A549 (cell line): ENCODE measurements at regions not wholly inside any gene's neighbourhood (a gene's known extent, or its start where the extent isn't known, plus 50 kb on each side); places are given as distances from the start of the nearest gene placed in this dataset.
A peak's percentile ranks its signal among the peaks of the same experiment; 100 is the strongest.

Experiments used
- BHLHE40 ChIP-seq: IDR thresholded peaks from 2 replicates; pipeline ENCODE4 v1.6.1; 2012; ENCODE audit warnings: low read depth, low read length, inconsistent platforms
- CBX2 ChIP-seq: fragments of 200-600 bp; sonication (generic); IDR thresholded peaks from 2 replicates; pipeline ENCODE4 v1.6.1; 2016; ENCODE audit warnings: low read depth, mild to moderate bottlenecking, borderline replicate concordance
- CHD2 ChIP-seq: fragments of 150-350 bp; IDR thresholded peaks from 2 replicates; pipeline ENCODE4 v1.6.1; 2014; ENCODE audit warnings: low read length; ENCODE audit not compliant: partially characterized antibody
- HOXA7 ChIP-seq: fragments of 250-450 bp; sonication (Bioruptor Pico); IDR thresholded peaks from 2 replicates; pipeline ENCODE4 v1.5.0; 2020; ENCODE audit warnings: mild to moderate bottlenecking, moderate library complexity
- ZC3H11A ChIP-seq: fragments of 450-650 bp; IDR thresholded peaks from 2 replicates; pipeline ENCODE4 v1.6.1; 2014; ENCODE audit warnings: antibody characterized with exemption, mild to moderate bottlenecking
- TF ChIP-seq, protein P1 (sequence below): fragments of >200 bp; sonication (Bioruptor Twin); formaldehyde crosslinking; IDR thresholded peaks from 3 replicates; pipeline ENCODE4 v1.5.1; 2016
- TF ChIP-seq, protein P2 (sequence below): fragments of 200-600 bp; sonication (generic); IDR thresholded peaks from 2 replicates; pipeline ENCODE4 v1.6.1; 2016; ENCODE audit warnings: antibody characterized with exemption, mild to moderate bottlenecking, moderate library complexity

DNA sequence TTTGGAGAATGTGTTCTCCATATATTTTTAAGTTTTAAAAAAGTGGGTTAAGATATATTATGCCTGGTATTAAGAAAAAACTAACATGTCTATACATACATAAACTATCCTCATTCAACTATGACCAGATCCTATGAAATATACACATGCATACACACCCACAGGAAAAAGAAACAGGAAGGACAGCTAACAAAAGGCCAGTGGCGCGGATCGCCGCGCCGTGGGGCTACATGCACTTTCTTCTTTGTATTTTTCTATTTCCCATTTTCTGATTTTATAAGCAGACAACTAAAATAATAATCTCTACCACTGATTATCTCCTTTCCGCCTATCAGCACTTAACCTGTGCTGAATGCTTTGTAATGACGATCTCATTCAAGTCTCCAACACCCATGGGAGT lies 160.1 kb downstream of the OR4M2 start:
- TF ChIP-seq ZC3H11A (no peak), HOXA7 (no peak), BHLHE40 (no peak), CHD2 (no peak), CBX2 (no peak)
- TF ChIP-seq, protein P1, sequence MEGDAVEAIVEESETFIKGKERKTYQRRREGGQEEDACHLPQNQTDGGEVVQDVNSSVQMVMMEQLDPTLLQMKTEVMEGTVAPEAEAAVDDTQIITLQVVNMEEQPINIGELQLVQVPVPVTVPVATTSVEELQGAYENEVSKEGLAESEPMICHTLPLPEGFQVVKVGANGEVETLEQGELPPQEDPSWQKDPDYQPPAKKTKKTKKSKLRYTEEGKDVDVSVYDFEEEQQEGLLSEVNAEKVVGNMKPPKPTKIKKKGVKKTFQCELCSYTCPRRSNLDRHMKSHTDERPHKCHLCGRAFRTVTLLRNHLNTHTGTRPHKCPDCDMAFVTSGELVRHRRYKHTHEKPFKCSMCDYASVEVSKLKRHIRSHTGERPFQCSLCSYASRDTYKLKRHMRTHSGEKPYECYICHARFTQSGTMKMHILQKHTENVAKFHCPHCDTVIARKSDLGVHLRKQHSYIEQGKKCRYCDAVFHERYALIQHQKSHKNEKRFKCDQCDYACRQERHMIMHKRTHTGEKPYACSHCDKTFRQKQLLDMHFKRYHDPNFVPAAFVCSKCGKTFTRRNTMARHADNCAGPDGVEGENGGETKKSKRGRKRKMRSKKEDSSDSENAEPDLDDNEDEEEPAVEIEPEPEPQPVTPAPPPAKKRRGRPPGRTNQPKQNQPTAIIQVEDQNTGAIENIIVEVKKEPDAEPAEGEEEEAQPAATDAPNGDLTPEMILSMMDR: no peak
- TF ChIP-seq, protein P2, sequence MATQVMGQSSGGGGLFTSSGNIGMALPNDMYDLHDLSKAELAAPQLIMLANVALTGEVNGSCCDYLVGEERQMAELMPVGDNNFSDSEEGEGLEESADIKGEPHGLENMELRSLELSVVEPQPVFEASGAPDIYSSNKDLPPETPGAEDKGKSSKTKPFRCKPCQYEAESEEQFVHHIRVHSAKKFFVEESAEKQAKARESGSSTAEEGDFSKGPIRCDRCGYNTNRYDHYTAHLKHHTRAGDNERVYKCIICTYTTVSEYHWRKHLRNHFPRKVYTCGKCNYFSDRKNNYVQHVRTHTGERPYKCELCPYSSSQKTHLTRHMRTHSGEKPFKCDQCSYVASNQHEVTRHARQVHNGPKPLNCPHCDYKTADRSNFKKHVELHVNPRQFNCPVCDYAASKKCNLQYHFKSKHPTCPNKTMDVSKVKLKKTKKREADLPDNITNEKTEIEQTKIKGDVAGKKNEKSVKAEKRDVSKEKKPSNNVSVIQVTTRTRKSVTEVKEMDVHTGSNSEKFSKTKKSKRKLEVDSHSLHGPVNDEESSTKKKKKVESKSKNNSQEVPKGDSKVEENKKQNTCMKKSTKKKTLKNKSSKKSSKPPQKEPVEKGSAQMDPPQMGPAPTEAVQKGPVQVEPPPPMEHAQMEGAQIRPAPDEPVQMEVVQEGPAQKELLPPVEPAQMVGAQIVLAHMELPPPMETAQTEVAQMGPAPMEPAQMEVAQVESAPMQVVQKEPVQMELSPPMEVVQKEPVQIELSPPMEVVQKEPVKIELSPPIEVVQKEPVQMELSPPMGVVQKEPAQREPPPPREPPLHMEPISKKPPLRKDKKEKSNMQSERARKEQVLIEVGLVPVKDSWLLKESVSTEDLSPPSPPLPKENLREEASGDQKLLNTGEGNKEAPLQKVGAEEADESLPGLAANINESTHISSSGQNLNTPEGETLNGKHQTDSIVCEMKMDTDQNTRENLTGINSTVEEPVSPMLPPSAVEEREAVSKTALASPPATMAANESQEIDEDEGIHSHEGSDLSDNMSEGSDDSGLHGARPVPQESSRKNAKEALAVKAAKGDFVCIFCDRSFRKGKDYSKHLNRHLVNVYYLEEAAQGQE: 0 out of 2 replicates have a peak, but pooled peaks have one; percentile 40
